GM21576 (cell line): ENCODE measurements at regions not wholly inside any gene's neighbourhood (a gene's known extent, or its start where the extent isn't known, plus 50 kb on each side); places are given as distances from the start of the nearest gene placed in this dataset.

Experiments used
- ATAC-seq: cut with Tn5 transposase; IDR thresholded peaks from one replicate; pipeline ENCODE4 v1.9.1; 2021; ENCODE audit warnings: mild to moderate bottlenecking, moderate library complexity; ENCODE audit not compliant: unreplicated experiment

DNA sequence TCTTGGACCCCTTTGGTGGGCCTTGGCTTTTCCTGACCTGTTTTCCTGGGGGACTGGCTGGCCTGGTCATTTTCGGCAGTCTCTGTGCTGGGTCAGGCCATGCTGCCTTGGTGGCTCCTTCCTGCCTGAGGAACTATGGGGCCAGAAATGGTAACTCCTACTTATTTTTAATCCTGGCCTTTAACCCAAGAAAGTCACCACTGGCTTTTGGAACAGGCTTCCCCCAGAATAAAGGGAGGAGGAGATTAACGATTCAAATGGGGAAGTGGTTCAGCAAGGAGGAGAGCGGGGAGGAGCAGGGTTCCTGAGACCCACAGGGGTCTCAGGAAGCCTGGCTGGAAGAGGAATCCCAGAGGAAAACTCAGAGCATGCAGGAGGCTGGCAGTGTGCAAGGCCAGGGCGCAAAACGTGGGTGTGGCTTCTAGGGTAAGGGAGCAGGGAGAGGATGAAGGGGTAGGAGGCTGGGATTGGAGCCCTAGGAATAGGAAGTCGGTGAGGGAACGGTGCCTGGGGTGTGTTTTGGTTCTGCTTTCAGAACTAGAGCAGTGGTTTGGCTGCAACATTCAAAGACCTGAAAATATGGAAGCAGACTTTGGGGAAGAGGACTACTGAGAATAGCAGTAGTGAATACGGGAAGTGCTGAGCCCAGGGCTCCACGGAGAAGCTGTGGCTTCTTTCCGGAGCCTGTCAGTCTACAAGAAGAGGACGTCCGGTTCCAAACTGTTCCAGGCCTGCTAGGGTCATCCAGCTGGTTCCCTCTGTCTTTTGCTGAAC, 271.1 kb upstream of the KLF4 start:
- no peak for ATAC-seq

DNA sequence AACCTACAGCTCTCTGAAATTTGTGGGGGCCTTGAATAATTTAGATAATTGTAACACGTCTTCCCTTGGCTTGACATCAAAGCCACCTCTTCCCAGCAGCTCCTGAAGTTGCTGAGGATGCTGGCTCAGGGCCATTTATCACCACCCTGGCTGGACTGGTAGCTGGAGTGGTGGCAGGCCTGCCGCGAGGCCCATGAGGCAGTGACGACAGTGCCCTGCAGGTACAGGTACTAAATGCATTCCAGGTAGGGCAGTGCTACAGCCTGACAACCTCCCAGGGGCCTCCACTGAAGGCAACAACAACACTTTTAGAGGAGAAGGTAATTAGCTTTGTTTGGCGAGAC, 270.2 kb upstream of the KLF4 start:
- no peak for ATAC-seq

DNA sequence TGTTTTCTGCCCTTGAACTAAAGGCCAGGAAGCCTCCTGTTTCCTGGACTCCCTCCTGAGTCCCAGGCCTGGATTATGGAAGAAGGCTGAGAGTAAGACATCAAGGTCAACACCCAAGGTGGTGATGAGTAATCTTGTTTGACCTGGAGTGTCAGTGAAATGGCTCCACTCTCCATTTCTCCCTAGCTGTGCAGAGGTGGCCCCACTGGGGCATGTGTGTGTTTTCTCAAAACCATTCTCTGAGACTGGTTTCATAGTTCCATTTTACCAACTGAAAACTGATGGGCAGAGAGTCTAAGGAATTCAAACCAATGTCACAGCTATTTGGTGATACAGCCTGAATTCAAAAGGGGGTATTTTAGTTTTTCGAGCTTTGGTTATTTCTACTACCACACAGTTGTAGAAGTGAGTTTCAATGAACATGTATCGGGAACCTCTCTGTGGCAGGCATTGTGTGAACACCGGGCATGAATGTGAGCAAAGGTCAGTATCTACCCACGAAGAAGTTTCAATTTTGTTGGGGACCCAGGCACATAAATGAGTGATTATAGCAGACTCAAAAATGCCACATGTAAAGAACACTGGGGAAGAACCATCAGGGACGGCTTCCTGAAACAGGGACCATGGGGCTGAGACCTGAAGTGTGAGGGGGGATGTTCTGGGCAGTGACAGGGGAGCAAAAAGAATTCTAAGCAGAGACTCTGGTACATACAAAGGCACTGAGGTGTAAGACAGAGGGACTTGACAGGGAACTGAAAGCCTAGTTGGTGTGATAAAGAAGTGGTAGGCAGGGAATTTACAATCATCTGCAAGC, 269.6 kb upstream of the KLF4 start:
- ATAC-seq = no peak

DNA sequence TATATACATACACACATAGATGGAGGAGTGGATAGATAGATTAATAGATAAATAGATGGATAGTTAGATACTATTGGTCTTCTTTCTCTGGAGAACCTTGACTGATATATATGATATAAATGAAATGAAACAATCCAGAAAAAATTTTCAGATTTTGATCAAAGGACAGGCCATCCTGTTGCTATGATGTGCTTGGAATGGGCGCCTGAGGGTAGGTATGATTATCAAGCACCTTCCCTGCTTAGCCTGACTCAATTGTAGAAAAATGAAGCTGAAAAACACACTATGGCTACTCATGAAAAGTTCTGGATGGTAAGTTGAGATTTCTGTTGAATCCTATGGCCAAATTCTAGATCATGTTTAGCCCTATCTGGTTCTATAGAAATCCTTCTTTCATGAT, 266.5 kb upstream of the KLF4 start:
- no peak for ATAC-seq

DNA sequence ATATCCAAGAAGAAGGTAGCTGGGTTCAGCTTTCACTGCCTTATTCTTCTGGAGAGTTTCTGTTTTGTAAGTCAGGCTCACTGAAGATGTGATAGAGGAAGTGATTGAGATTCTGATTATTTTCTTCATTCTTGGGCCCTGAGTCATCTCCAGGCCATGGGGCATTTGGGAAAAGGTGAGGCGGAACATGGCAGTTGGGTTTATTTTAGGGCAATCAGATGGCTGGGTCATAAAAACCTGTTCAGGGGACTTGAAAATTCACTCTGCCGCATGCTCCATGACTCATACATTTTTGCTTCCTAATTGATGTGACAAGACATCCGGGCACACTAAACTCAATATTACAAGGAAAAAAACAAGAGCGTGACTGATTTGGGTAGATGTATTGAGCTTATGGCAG, 265.7 kb upstream of the KLF4 start:
- no peak for ATAC-seq

DNA sequence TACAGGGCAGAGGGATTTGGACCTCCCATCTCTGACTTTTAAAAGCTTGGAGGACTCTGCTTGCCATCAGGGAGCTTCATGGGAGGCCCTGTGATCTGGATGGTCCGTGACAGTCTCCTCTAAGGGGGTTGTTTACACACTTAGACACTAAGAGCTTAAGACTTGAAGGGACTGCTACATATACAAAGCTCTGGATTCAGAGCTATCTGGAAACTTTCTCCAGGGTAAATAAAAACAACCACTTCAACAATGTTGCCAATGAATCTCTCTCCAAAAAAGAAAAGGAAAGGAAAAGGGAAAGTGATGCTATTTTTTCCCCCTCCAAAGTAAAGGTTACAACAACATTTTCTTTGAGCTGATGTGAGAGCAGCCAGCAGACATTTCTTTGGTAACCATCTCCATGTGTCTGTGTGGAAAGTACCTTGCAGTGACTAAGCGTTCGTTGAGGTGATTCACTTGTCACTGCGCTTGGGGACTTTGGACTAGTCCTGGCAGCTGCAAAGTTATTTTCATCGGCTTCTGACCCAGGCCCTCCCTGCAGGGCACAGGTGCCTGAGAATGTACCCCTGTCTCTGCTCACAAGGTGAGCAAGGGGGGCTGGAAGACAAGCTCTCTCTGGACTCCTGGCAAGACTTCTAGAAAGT, 262.1 kb upstream of the KLF4 start:
- peak; percentile 75 for ATAC-seq

DNA sequence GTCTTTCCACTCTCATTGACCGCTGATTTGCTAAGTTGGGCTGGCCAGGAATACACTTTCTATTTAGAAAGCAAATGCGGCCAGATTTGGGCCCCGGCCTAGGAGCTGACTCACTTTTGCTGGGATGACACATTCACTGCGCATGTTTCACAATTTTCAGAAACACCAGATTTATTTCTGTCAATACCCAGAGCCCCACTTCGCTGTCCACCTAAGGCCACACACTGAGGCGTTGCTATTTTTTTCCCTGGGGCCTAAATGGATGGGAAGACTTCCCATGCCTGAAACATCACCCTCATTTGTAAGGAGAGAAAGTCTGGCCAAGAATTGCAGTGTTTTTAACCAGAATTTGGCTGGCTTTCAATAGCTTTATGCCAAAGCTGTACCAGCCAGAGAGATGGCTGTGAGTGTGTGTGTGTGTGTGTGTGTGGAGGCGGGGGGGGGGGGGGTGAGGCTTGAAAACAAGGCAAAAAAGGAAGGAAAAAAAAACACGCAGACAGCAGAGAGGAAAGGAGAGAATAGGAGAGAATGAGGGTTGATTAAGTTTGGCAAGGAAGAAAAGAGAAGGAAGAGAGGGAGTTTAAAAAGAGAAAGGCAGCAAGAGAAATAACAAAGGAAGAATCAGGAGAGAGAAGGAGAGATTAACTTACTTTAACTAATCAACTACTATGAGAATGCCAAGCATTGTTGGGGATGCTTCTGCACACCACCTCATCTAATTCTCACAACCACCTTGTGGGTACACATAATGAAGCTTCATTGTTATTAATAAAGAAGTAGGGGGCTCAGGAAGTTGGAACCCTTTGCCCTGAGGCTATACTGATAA, 261.4 kb upstream of the KLF4 start:
- no peak for ATAC-seq

DNA sequence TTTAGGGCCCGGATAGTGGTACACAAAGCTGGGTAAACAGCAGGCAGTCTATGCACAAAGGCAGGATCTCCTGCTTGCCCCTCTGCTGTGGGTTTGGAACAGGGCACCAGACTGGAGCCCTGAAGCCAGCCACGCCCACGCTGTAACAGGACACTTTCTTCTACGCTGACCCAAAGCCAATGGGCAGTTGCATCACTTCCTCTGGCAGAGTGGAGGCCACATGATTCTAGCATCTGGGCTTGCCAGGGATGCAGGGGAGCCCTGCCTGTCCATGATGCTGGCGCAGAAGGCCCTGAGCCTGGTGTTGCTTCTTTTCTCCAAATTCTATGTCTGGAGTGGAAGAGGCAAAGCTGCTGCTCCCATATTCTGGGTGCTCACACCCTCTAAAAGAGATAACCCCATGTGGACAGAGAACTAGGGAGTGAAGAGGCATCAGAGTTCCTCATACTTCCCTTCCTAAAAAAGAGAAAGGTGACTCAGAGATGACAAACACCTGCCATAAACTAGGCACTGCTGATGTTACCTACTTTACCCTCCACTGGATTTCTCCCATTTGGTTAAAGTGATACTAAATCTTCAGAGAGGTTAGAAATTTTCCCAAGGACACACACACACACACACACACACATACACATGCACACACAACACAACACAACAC, 260.3 kb upstream of the KLF4 start:
- ATAC-seq = no peak

DNA sequence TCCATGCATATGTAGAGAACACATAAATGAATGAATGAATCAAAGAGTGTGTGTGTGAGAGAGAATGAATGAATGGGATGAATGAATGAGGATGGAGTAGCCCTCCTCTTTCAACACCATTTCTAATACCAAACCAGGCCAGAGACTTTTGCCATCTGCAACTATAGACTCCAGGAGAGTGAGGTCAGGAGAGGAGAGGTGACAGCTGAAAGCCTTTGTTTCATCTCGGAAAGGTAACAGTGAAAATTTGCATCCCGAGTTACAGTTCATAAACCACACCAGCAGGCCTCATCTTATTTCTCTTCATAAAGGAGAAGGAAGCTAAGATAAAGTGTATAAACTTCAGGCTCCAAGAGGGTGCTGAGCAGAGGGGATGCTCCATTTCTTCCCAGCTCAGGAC, 255.3 kb upstream of the KLF4 start:
- no peak for ATAC-seq

DNA sequence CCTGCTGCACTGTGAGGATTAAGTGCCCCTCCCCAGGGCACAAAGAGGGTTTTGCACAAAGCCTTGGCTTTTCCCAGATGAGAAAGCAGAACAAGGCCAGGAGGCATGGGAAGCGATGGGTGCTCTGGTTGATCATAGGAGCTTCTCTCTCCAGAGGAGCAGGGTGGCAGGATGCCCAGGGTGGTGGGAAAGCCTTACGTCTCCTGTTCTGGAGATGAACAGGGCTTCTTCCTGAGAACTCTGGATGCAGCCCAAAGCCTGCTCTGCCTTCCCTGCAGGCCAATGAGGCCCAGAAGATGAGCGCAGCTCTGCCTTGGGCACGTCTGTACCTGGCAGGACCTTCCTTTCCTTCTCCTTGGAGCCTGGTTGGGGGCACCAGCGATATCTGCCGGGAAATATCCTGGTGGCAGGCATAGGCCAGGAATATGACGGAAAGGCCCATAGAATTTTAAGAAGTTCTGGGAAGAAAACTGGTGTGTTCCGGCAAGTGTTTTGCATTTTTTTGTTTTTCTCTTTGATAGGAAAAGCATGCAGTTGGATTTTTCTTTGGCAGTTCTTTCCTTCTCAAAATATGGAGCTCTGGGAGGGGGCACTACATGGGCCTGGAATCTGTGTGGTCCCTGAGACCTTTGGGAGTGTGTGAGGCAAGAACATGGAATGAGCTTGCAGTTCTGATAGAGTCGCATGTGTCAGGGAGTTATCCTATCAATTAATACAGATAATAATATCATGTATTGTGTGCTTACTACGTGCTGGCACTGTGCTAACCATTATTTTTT, 253.2 kb upstream of the KLF4 start:
- no peak for ATAC-seq

DNA sequence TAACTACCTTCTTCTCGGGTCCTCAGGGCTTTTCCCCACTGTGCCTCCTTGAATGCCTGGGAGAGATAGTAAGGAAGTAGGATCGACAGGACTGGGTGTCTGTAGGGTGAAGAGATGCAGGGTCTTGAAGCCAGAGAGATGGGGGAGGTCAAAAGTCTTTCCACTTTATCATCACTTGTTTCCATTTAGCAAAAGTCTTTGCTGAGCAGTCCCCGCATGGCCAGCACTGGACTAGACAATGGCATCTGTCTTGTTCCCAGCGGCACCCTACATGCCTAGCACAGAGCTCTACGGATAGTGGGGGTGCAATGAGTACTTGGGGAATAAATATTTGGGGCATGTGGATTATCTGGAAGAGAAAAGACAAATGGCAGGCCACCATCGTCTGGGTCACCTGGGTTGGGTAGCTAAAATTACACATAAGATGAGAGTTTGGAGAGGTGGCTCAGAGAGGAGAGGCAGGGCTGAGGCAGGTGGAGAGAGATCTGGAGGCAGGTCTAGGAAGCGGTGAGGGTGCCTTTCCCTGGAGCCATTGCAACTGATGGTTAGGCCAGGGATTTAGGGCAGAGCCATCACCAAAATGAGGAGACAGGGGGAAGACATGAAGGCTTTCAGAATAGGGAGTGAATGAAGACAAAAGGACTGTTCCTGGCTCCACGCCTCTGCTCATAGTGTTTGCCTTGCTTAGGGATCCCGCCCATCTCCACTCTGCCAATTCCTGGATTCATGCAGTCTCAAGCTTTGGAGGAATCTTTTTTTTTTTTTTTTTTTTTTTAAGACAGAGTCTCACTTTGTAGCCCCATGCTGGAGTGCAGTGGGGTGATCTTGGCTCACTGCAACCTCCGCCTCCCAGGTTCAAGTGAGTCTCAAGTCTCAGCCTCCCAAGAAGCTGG, 250.8 kb upstream of the KLF4 start:
- ATAC-seq = no peak

DNA sequence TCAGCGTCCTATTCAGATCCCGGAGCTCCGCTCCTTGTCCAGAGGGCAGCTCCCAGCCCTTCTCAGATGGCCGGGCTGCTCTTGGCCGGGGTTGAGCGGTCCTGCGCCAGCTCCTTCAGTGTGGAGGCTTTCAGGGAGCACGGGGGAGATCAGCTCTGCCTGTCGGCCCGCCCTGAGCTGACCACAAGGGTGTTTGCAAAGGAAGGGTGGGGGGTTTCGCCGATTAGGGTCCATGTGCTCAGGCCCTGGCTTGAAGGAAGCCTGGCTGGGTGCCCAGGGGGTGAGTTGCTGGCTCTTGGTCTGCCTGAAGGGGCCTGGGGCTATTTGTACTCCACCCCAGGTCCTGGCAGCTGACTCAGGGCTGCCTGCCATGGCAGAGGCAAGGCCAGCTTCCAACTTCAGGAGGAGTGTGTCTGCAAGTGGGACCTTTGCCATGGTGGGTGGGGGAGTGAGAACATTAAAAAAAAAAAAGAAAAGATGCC, 250.1 kb upstream of the KLF4 start:
- no peak for ATAC-seq

DNA sequence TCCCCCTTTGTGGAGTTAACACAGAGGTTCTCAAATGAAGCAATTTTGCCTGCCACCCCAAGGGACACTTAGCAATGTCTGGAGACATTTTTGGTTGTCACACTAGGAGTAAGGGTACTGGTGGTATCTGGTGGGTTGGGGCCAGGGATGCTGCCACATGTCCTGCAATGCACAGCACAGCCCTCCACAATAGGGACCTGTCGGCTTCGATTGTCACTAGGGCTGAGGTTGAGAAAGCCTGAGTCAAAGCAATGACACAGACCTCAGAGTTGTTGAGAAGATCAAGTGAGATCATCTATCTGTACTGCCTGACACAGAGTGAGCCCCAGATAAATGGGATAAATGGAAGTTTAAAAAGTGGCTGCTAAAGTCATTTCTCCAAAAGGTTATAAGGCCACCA, 249.2 kb upstream of the KLF4 start:
- no peak for ATAC-seq

DNA sequence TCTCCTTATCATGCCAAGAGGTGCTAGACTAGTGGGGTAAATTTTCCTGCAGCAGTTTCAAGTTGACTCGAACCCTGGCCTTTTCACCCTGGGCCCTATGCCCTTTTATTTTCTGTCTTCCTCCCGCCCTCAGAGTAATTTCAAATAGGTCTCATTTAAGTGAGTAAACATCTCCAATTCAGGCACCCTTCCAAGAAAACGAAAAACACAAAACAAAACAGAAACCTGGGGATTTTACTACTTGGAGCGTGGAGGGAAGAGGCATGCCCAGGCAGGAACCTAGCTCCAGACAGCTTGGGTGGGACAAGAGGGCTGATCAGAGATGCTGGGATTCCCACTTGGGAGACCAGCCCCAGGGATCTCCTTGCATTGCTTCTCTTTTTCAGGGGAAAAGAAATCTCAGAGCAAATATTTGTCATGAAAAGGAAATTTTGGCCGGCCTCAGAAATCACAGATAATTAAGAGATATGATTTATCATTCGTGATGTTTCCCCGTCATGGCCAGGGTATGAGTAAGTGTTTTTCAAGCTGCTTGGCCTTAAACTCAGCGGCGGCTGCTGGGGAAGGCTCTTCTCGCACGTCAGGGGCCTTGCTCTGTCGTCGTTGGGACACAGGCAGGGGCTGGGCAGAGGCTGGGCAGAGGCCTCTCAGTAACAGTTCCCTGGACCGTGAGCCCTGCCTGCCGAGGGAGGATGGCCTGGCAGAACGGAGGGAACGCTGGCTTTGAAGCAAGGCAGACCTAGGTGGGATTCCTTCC, 248.6 kb upstream of the KLF4 start:
- no peak for ATAC-seq

DNA sequence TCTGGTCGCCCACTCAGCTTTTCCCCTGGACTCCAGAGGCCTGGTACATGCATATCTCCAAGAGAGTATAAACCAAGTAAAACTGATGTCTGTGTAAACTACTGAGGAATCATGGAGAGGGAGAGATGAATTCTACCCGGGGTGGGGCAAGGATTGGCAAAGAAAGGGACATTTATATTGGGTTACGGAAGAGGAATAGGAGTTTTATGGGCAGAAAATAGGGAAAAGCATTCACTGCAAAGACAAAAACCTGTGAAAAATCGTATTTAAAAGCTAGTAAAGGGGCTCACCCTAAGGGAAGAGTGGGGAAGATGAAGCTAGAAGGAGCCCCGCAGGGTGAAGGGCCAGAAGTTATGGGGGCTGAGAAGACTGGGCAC, 248.0 kb upstream of the KLF4 start:
- no peak for ATAC-seq

DNA sequence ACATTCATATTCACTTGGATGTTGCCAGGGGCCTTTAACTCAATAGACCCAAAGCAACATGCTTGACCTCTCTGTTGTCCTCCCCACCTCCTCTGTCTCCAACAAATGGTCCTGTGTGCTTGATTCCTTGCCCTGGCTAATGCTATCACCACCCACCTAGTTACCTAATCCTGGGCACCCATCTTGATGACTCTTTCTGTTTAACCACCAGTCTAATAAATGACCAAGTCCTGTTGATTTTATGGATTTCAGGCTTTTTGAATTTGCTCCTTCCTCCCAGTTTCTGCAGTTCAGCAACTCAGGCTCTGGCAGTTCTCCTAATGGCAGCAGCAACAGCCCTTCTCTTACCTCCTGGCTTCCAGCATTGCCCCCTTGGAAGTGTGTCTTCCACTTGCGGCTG, 246.3 kb upstream of the KLF4 start:
- ATAC-seq = no peak

DNA sequence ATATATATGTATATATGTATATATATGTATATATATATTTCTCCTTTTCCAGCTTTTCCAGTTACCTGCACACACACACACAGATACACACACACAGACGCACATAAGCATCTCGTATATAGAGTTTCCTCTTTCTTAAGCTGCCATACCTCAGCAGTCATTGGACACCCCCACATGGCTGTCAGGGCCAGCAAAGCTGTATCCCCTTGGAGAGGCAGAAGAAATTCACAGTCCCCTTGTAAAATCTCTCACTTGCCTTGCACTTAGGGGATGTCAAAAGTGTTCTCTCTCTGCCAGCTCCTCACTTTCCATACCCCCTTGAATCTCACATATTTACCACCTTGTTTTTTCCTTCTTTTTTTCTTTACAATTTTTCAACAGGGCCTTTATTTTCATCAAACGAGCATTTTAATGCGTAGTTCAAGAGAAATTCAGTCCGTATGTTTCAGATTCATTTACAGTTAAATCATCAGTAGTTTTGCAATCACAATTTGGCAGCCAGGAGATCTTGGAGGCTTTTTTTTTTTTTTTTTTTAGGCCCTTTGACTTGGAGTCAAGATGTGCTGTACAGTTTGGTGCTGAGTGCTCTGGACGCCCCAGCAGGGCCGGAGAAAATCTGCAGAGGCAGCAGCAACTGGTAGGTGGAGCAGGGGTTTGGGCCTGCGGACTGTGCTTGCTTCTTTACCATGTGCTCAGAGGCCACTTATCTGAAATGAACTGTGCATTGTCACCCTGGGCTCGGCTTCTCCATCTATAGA, 244.9 kb upstream of the KLF4 start:
- no peak for ATAC-seq
